ENCODE measurements at regions not wholly inside any gene's neighbourhood (a gene's known extent, or its start where the extent isn't known, plus 50 kb on each side); places are given as distances from the start of the nearest gene placed in this dataset.

- no peaks in the 10 kb centered on the region for H3K4me1 Mint-ChIP-seq
- TF ChIP-seq CTCF (conservative IDR thresholded peaks at IDR 0.05), result no peak
- H3K27ac Mint-ChIP-seq (ENCODE audit: unreplicated experiment), result no peak overlapping the region
These were observed 491.8 kb downstream of the XIRP2 start for GRCh38 chr2:167380094-167380493.

GRCh38 chr2:167369083-167369482, 480.8 kb downstream of the XIRP2 start:
- Mint-ChIP-seq H3K27me3 (ENCODE audit: low read depth) (no peaks in the 10 kb centered on the region), H3K9me3 (no peaks in the 10 kb centered on the region)

More at GRCh38 chr2:167380094-167380493, 491.8 kb downstream of the XIRP2 start:
- peaks cover 6% of the 10 kb centered on the region for H3K9me3 Mint-ChIP-seq
- no peak for DNase-seq (ENCODE audit: low read depth, low spot score)
- H3K27me3 Mint-ChIP-seq (ENCODE audit: low read depth), result no peaks in the 10 kb centered on the region
- H3K36me3 Mint-ChIP-seq (ENCODE audit: low read depth), result peaks cover 8% of the 10 kb centered on the region
- H3K4me3 Mint-ChIP-seq, result no peak overlapping the region

GRCh38 chr2:167368371-167368770, 480.1 kb downstream of the XIRP2 start:
- no peak overlapping the region for H3K4me3 Mint-ChIP-seq
- no peak for TF ChIP-seq CTCF (conservative IDR thresholded peaks at IDR 0.05)
- DNase-seq (ENCODE audit: low read depth, low spot score), result no peak
- H3K27ac Mint-ChIP-seq (ENCODE audit: unreplicated experiment), result no peak overlapping the region
- H3K27me3 Mint-ChIP-seq (ENCODE audit: low read depth), result no peaks in the 10 kb centered on the region
- no peaks in the 10 kb centered on the region for H3K4me1 Mint-ChIP-seq
- no peaks in the 10 kb centered on the region for H3K9me3 Mint-ChIP-seq
- no peaks in the 10 kb centered on the region for H3K36me3 Mint-ChIP-seq (ENCODE audit: low read depth)

More at GRCh38 chr2:167369083-167369482, 480.8 kb downstream of the XIRP2 start:
- TF ChIP-seq CTCF (conservative IDR thresholded peaks at IDR 0.05), result no peak
- no peak for DNase-seq (ENCODE audit: low read depth, low spot score)
- no peak overlapping the region for H3K27ac Mint-ChIP-seq (ENCODE audit: unreplicated experiment)
- H3K4me3 Mint-ChIP-seq, result no peak overlapping the region
- no peaks in the 10 kb centered on the region for H3K36me3 Mint-ChIP-seq (ENCODE audit: low read depth)
- H3K4me1 Mint-ChIP-seq, result no peaks in the 10 kb centered on the region

GRCh38 chr2:167365216-167365615, 476.9 kb downstream of the XIRP2 start:
- DNase-seq (ENCODE audit: low read depth, low spot score), result no peak
- H3K4me1 Mint-ChIP-seq, result no peaks in the 10 kb centered on the region
- no peaks in the 10 kb centered on the region for H3K36me3 Mint-ChIP-seq (ENCODE audit: low read depth)
- TF ChIP-seq CTCF (conservative IDR thresholded peaks at IDR 0.05), result no peak
- no peaks in the 10 kb centered on the region for H3K27me3 Mint-ChIP-seq (ENCODE audit: low read depth)
- H3K4me3 Mint-ChIP-seq, result no peak overlapping the region
- no peaks in the 10 kb centered on the region for H3K9me3 Mint-ChIP-seq
- H3K27ac Mint-ChIP-seq (ENCODE audit: unreplicated experiment), result no peak overlapping the region

GRCh38 chr2:167361426-167361825, 473.1 kb downstream of the XIRP2 start:
- H3K9me3 Mint-ChIP-seq, result peaks cover 7% of the 10 kb centered on the region
- H3K27me3 Mint-ChIP-seq (ENCODE audit: low read depth), result no peaks in the 10 kb centered on the region
- no peak overlapping the region for H3K27ac Mint-ChIP-seq (ENCODE audit: unreplicated experiment)
- TF ChIP-seq CTCF (conservative IDR thresholded peaks at IDR 0.05), result no peak
- H3K36me3 Mint-ChIP-seq (ENCODE audit: low read depth), result peaks cover 2% of the 10 kb centered on the region
- no peak for DNase-seq (ENCODE audit: low read depth, low spot score)
- H3K4me3 Mint-ChIP-seq, result no peak overlapping the region
- no peaks in the 10 kb centered on the region for H3K4me1 Mint-ChIP-seq

GRCh38 chr2:167355821-167356220, 467.5 kb downstream of the XIRP2 start:
- peaks cover 7% of the 10 kb centered on the region for H3K9me3 Mint-ChIP-seq
- no peak overlapping the region for H3K27ac Mint-ChIP-seq (ENCODE audit: unreplicated experiment)
- no peaks in the 10 kb centered on the region for H3K27me3 Mint-ChIP-seq (ENCODE audit: low read depth)
- no peak overlapping the region for H3K4me3 Mint-ChIP-seq
- DNase-seq (ENCODE audit: low read depth, low spot score), result no peak
- H3K36me3 Mint-ChIP-seq (ENCODE audit: low read depth), result peaks cover 2% of the 10 kb centered on the region
- no peaks in the 10 kb centered on the region for H3K4me1 Mint-ChIP-seq
- no peak for TF ChIP-seq CTCF (conservative IDR thresholded peaks at IDR 0.05)

Measured in neural crest cell (in vitro differentiated cells).